GM18502 (cell line): ENCODE measurements at regions not wholly inside any gene's neighbourhood (a gene's known extent, or its start where the extent isn't known, plus 50 kb on each side); places are given as distances from the start of the nearest gene placed in this dataset.
"Not testable (repeated sequence)": the region's sequence is repeated elsewhere in the genome, so short reads cannot be mapped to it uniquely, and the experiment has no call there.

Experiments
- ATAC-seq: cut with Tn5 transposase; IDR thresholded peaks from one replicate; pipeline ENCODE4 v1.9.1; 2021; ENCODE audit warnings: mild to moderate bottlenecking; ENCODE audit not compliant: unreplicated experiment, poor library complexity

DNA sequence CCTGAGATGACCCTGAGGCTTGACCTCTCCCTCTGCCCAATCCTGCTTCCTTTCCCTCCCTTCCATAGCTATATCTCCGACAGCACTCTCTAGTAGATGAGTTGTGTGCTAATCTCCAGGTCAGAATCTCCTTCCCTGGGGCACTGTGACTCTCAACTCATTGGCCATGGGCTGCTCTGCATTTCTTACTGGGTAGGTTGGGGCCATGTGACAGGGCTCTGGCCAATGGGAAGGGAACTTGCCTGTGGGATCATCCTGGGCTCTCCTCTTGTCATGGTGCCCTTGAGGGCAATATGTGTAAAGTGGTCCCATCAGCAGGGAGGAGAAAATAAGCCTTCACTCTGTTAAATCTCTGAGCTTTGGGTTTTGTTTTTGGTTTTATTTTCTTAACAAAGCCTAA lies 80.1 kb upstream of the ANKRD1 start:
- ATAC-seq = no peak

DNA sequence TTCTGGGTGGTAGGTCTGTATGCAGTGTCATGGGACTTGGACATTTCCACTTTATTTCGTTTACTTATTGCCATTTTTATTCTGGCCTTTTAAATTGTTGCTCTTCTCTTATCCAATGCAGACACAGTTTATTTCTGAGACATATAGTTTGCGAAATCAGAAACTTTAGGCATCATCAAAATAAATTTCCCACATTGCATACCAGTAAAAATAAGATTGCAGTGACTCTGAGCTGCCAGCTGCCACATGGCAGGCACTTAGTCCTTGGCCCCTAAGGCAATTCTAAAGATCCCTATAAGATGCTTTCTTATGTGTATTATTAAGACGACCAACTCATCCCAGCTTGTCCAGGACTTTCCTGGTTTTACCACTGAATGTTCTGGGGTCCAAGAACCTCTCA lies 81.8 kb upstream of the ANKRD1 start:
- ATAC-seq = no peak

DNA sequence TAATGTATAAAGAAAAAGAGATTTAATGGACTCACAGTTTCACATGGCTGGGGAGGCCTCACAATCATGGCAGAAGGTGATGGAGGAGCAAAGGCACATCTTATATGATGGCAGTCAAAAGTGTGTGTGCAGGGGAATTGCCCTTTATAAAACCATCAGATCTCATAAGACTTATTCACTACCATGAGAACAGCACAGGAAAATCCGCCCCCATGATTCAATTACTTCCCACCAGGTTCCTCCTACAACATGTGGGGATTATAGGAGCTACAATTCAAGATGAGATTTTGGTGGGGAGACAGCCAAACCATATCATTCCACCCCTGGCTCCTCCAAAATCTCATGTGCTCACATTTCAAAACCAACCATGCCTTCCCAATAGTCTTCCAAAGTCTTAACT lies 82.5 kb upstream of the ANKRD1 start:
- ATAC-seq = not testable (repeated sequence)

DNA sequence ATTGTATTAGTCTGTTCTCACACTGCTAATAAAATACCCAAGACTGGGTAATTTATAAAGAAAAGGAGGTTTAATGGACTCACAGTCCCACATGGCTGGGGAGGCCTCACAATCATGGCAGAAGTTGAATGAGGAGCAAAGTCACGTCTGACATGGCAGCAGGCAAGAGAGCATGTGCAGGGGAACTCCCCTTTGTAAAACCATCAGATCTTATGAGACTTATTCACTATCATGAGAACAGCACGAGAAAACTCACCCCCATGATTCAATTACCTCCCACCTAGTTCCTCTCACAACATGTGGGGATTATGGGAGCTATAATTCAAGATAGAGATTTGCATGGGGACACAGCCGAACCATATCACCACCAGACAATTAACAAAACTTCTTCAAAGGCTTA lies 84.4 kb upstream of the ANKRD1 start:
- ATAC-seq = not testable (repeated sequence)

DNA sequence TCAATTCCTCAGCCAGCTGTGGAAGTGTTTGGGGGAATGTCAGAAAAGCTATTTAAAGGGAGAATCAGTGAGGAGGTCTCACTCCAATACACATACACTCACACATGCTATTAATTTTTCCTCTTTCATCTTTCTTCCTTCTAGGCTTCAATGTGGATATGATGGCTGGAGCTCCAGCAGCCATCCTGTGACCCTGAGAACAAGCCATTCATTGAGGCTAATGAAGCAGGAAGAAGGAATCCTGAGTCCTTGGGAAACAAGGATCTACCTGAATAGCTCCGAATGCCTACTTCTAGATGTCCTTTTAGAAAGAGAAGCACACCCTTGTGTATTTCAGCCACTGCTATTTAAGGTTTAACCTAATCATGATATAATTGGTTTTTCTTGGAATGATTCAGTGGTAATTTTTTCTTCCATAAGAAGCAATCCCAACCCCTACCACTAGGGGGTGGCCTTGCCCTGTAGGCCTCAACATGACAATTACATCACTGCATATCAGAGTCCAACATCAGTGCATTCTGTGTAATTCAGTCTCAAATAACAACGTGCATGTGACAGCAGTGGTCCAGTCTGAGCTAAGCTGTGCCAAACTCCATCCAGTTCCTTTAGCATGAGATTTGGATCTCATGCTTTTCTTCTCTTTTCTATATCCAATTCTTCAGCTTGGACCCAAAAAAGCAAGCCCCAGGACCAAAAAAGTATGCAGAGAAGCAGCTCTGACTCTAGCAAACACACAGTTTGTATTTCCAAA lies 85.3 kb upstream of the ANKRD1 start:
- peak; percentile 40 for ATAC-seq

DNA sequence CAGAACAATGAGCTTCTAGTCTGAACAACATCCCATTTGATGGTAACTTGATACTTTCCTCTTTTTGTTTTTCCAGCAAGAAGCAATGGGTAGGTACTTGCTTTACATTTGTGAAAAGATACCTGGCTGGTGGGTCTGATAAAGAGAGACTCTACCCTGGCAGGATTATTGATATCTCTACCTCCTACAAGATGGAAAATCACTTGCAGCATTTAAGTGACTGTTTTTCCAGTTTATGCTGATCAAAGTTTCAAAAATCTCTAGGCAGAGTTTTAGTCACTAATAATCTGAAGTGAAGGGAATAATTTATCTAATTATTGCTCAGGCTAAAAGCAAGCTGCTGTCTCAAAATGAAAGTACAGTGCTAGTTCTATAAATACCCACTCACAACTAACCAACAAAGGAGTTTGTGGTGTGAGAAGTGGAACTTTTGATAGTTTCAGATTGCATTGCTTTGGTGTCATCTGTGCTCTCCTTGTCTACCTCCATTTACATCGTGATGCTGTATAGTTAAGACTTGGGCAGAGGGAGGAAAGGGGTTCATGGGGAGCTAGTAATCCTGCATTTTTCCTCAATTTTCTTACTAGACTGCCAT lies 86.0 kb upstream of the ANKRD1 start:
- peak; percentile 85 for ATAC-seq

DNA sequence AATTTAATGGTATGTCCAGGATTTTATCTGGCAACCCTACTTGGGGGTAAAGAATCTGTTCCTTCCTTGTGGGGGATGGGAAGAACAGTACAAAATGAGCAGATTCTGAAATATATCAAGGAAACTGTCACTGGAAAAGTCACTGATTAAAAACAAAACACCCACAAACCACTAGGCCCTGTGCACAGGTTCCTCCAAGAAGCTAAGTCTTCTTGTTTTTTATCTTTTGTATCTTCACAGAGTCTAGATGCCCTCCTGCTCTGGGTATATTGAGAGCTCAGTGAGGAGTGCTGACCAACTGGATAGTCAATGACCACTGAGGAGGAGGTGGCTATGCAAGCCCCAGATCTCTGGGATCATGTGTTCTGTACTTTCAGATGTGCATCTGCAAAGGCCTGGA lies 86.8 kb upstream of the ANKRD1 start:
- no peak for ATAC-seq

DNA sequence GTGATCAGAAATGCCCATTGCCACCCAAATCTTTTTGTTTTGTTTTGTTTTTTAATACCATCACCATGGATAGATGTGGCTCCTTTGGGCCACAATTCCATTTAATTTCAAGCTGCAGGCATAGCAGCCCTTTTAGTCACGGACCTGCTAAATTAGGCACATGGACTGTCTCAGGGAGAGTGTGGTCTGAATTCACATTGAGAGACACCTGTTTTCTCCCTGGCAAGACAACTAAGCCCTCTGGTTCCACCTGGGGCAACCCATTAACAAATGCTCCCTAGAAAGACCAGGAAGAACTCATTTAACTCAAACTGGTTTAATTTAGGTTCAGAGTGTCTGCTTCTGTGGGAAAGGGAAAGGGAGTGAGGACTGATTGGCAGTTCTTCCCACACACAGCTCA lies 88.2 kb upstream of the ANKRD1 start:
- no peak for ATAC-seq

DNA sequence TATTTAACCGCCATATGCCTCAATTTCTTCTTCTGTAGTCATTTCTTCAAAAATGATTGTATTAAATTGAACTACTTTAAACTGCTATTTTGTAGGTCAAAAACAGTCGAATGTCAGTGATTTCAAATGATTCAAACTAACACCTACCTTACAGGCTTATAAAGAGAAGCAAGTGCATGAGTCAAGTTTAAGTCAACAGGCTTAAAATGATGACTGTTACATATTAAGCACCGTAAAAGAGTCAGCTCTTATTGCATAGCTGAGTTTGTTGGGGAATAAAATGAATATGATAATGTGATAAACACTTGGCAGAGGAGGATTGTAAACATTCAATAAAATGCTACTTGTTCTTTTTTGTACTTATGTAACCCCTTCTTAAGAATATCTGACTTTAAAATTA lies 90.1 kb upstream of the ANKRD1 start:
- no peak for ATAC-seq

DNA sequence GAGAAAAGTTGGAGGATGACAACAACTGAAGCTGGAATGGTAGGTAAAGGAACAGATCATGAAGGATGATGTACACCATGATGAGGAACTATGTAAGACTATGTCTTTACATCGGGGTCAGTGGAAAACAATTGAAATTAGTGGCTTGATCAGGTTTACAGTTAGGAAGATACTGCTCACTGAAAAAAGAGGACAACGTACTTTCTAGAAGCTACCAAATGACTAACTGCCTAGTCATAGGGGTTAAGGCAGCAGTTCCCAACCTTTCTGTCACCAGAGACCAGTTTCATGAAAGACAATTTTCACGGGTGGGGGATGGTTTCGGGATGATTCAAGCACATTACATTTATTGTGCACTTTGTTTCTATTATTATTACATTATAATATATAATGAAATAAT lies 91.6 kb upstream of the ANKRD1 start:
- no peak for ATAC-seq

DNA sequence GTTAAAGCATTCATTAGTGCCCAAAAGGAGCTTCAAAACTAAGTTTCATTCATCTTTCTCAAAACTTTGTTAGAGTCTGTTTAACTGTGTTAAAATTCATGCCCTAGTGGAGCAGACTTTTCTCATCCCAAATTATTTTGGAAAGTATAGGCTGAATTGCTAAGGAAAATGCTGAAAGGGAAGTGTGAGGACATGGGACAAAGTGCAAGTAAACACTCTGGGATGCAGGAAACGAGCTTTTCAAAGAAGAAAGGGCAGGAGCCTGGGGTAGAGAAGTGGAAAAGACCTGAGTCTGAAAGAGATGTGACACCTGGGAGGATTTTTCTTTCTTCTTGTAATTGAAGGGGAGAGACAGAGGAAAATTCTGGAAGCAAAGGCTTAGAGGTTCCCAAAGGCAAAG lies 93.1 kb upstream of the ANKRD1 start:
- no peak for ATAC-seq

DNA sequence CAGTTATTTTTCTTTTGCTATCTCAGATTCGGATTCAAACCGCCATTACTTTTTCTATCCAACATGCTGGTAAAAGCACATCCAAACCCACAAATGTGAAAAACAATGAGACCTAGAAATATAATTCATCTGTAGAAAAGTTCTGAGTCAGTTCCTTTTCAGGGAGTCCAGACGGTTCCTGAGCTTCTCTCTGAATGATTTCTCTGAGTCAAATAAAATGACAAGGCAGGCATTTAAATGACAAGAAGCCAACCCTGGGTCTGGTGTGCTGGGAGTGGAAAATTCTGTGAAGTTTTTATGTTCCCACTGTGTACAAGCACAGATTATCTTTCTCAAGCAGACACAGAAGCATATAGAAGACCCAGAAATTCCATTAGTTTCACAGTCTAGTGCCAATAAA lies 96.3 kb upstream of the ANKRD1 start:
- no peak for ATAC-seq

DNA sequence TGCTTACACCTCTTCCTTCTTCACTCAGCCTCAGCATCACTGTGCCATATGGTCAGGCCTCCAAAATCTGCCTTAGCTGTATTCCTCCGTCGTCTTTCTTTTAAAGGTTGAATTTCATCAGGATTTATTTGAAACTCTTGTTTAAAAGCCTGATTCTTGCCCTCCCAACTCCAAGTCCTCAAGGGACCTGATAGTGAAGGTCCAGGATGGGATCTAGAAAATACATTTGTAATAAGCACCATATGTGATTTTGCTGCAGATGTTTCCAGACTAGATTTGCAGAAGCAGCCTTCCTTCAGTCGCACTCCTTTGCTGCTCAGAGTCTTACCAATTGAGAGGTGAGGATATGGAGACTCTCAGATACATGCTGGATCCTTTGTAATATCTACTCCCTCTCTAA lies 101.0 kb upstream of the ANKRD1 start:
- ATAC-seq = no peak

DNA sequence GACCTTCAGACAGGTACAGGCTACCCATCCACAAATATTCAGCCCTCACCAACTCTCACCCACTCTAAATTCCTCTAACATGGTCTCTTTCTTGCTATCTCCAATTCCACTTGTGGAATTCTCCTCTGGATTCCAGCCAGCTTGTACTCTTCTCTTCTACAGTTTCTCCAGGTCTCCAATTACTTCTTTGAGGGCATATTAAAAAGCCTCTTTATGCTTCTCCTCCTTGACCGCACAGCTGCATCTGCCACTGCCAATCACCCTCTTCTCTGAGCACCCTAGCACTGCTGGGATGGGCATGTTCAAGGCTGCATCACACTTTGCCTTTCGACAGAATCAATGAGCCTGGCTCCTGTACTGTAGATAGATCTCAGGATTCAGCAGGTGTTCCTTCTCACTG lies 101.5 kb upstream of the ANKRD1 start:
- ATAC-seq = no peak

DNA sequence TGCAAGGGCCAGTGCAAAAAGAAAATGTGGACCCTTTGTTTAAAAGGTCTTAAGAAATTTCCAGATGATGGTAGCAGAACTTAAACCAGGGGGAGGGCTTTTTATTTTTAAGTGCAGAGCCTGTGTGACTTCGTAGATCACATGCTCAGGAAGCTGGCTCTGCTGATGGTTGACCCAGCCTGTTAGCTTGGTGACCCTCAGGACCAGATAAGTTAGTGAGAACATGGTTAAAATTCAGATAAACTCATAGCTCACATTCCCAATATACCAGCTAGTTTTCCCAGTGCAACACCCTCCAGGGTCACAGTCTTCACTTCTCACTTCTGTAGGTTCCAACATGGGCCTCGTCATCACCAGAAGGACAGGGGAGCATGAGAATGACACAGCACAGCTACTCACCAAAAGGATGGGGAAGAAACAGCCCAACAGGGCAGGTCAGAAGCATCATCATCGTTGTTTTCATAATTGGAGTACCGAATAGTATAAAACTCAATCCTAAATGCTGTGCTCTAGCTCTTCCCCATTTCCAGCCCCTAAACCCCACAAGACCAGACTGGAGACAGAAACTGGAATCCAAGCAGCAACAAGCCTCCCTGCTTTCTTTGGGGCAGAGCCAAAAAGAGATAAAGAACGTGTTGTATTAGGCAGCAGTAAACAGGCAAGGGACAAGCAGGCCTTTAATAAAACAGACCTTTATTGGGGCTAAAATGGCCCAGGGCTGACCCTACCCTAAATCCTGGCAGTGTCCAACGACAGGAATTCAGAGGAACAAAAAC lies 102.2 kb upstream of the ANKRD1 start:
- ATAC-seq = no peak

DNA sequence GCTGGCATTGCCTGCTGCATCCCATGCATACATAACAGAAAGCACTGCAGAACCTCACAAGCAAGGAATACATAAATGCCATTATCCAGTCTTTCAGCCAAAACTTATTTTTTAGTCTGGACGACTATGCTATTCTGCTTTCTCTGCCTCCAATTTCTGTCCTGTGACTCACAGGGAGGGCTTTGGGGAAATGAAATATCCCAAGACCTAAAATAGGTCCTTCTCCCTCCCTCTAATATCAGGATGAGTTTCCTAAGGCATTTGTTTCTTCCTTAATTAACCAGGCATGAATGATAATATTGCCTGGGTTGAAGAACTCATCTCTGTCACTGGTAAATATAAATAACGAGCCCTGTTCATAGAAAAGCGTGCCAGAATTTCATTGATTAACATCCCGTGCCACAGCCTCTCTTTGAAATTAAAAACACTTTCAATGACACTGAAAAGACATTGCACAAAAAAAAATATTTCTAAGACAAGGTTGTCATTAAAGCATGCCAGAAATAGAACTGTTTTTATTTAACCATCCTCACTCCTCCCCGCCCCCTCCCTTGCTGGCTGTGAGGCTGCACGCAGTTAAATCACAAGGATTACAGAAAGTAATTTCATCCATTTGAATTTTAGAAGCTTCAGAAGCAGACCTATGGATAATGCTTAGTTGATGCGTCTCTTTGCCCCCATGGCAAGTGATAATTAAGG lies 103.0 kb upstream of the ANKRD1 start:
- ATAC-seq = no peak

DNA sequence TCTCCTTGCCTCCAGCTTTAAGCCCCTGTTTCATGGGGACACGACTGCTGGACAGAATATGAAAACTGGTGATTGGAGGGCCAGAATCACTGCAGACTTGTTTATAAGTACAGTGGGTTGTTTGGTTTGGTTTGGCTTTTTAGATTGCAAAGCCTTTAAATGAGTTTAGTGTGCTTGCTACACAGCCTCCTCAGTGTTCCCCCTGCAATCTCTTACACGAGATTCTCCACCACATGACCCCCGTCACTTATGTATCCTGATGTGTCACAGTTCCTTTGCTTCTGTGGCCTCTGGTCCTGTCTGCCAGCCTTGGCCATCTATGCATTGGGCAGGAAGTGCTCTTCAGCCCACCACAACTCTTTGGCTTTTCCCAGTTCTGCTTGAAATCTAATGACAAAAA lies 103.7 kb upstream of the ANKRD1 start:
- no peak for ATAC-seq

DNA sequence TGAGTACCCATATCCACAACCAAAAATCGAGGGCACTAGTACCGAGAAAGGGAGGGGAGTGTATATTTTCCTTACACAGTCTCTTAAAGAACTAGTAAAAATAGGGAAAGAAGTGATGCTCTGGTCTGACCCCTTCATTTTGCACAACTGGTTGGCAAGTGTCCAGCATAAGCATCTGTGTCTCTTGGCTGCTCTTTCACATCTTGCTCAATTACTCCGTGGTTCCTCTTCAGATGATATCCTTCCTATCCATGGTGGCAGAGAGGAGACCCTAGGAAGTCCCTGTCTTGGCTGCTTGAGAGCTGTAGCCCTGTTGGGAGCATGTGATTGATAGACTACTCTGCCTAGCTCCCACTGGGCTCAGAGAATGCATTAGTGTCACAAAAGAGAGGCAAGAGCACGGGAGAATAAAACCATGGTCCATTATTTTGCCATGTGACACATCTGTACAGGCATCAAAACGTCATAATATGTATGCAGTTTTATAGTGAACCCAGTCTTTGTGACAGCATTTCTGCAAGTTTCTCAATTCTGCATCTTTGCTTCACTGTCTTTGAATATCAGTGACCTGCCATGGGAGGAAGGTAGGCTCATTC lies 111.8 kb upstream of the ANKRD1 start:
- no peak for ATAC-seq

DNA sequence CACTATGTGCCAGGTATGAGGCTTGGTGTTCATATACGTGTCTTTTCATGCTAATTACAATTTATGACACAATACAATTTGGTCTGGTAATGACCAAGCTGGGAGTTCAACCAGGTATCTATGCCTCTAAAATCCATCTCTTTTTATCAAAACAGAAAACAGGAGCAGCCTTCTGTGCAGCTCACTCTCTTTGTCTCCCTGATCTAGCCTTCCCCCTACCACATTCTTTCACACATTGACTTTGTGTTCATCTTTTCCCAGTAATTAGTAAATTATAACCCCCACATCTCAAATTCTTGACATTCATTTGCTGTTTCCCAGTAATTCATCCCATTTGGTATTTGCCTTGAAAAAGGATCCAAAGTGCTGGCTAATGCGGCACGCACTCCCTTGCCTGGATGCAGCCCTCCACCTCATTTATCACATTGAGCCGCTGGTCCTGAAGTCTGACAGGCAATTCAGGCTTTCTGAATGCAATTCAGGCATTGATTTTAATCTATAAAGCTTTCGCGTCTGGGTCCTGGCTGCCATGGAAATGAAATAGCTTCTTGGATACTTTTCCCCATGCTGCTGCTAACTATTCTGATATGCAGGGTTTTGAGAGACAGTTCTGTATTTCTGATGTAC lies 112.5 kb upstream of the ANKRD1 start:
- no peak for ATAC-seq

DNA sequence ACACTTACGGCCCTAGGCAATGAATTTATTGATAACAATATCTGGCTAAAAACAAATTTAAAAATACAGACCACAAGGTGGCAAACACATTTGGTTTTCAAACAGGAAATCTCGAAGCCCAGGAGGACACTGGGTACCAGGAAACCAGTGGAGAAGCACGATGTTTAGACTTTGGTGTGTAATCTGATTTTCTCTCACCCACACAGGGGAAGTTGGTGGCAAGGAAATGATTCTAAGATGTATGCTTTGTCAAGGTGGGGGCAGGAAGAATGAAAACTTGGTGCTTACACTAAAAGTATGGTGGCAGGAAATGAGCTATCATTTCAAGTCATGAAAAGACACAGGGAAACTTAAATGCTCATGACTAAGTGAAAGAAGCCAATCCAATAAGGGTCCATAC lies 113.2 kb upstream of the ANKRD1 start:
- no peak for ATAC-seq
